ENCODE measurements at regions not wholly inside any gene's neighbourhood (a gene's known extent, or its start where the extent isn't known, plus 50 kb on each side); places are given as distances from the start of the nearest gene placed in this dataset.

DNA sequence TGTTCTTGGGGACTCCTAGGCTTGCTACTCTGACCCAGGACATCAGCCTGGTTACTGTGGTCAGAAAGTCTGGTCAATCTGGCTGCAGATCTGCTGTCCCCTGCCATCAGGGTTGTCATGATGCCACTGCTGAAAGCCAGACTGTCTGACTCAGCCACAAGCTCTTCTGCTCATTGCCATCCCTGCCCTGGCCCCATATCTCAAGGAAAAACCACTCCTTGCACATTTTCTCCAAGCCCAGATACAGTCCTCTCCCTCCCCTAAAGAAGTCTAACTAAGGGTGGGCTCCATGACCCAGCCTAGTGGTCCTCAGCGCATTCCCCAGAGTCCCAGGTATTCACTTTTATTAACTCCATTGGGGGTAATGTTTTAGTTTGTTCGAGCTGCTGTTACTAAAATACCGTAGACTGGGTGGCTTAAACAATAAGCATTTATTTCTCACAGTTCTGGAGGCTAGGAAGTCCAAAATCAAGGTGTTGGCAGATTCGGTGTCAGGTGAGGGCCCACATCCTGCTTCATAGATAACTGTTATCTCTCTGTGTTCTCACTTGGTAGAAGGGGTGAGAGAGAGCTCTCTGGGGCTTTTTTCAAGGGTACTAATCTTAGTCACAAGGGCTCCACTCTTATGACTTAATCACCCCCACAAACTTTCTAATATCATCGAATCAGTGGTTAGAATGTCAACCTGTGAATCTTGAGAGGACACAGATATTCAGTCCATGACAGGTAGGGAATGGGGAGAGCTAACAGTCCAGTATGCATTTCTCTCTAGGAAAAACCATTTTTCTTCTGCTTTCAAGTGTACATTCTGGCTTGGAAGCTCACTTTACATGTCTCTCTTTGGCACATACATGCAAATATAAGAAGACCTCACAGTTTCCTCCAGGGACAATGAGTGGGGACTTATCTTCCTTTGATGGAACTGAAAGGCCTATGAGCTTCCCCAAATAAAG, 94.8 kb upstream of the CXCR4 start:
- TF ChIP-seq, protein P1, sequence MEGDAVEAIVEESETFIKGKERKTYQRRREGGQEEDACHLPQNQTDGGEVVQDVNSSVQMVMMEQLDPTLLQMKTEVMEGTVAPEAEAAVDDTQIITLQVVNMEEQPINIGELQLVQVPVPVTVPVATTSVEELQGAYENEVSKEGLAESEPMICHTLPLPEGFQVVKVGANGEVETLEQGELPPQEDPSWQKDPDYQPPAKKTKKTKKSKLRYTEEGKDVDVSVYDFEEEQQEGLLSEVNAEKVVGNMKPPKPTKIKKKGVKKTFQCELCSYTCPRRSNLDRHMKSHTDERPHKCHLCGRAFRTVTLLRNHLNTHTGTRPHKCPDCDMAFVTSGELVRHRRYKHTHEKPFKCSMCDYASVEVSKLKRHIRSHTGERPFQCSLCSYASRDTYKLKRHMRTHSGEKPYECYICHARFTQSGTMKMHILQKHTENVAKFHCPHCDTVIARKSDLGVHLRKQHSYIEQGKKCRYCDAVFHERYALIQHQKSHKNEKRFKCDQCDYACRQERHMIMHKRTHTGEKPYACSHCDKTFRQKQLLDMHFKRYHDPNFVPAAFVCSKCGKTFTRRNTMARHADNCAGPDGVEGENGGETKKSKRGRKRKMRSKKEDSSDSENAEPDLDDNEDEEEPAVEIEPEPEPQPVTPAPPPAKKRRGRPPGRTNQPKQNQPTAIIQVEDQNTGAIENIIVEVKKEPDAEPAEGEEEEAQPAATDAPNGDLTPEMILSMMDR (IDR thresholded peaks at IDR 0.05; ENCODE audit: unreplicated experiment) = no peak
- Mint-ChIP-seq H3K27me3 (ENCODE audit: unreplicated experiment) (peaks cover 5% of the 10 kb centered on the region), H3K36me3 (ENCODE audit: low read depth, unreplicated experiment) (no peaks in the 10 kb centered on the region), H3K9me3 (ENCODE audit: unreplicated experiment) (no peaks in the 10 kb centered on the region), H3K4me1 (ENCODE audit: unreplicated experiment) (peaks cover 4% of the 10 kb centered on the region), H3K4me3 (ENCODE audit: unreplicated experiment) (no peak overlapping the region), H3K27ac (ENCODE audit: unreplicated experiment) (no peak overlapping the region)
- DNase-seq (ENCODE audit: low spot score) = no peak

DNA sequence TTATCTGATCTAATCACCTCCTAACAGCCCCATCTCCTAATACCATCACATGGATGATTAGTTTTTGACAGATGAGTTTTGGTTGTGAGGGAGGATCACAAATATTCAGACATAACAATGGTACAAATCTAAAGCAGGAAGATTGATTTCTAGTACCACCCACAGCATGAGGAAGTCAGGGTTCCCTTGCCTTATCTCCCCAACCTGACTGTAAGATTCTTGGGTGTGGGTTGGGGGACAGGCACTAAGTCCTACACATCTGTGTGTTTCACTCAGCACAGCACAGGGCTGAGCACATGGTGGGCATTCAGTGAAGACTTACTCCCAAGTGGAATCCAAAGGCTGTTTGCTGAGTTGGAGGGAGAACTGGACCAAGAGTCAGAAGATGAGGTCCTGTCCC, 93.8 kb upstream of the CXCR4 start:
- H3K36me3 Mint-ChIP-seq (ENCODE audit: low read depth, unreplicated experiment) = no peaks in the 10 kb centered on the region
- peaks cover 5% of the 10 kb centered on the region for H3K27me3 Mint-ChIP-seq (ENCODE audit: unreplicated experiment)
- H3K9me3 Mint-ChIP-seq (ENCODE audit: unreplicated experiment) = no peaks in the 10 kb centered on the region
- no peak overlapping the region for H3K27ac Mint-ChIP-seq (ENCODE audit: unreplicated experiment)
- H3K4me3 Mint-ChIP-seq (ENCODE audit: unreplicated experiment) = no peak overlapping the region
- H3K4me1 Mint-ChIP-seq (ENCODE audit: unreplicated experiment) = peaks cover 7% of the 10 kb centered on the region
- no peak for DNase-seq (ENCODE audit: low spot score)
- TF ChIP-seq, protein P1 (IDR thresholded peaks at IDR 0.05; ENCODE audit: unreplicated experiment) = no peak

DNA sequence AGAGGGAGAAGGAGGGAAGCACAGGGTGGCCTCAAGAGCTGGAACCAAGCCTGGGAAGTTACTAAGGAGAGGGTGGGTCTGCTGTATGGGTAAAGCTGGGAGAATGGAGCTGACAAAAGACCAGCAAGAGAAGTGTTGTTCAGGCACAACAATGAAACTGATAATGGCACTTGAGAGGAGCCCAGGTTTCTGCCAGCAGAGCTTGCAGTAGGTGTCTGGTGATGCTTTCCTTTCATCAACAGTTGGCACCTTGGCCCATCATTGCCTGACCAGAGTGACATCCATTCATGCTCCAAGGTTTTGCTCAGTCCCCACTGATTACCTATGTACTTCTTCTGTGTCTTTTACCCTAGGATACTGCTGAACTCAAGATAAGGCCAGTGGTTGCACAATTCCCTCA, 92.9 kb upstream of the CXCR4 start:
- peaks cover 6% of the 10 kb centered on the region for H3K27me3 Mint-ChIP-seq (ENCODE audit: unreplicated experiment)
- H3K9me3 Mint-ChIP-seq (ENCODE audit: unreplicated experiment) = no peaks in the 10 kb centered on the region
- no peak overlapping the region for H3K27ac Mint-ChIP-seq (ENCODE audit: unreplicated experiment)
- H3K4me1 Mint-ChIP-seq (ENCODE audit: unreplicated experiment) = peaks cover 7% of the 10 kb centered on the region
- TF ChIP-seq, protein P1 (IDR thresholded peaks at IDR 0.05; ENCODE audit: unreplicated experiment) = no peak
- H3K36me3 Mint-ChIP-seq (ENCODE audit: low read depth, unreplicated experiment) = no peaks in the 10 kb centered on the region
- no peak overlapping the region for H3K4me3 Mint-ChIP-seq (ENCODE audit: unreplicated experiment)
- no peak for DNase-seq (ENCODE audit: low spot score)

DNA sequence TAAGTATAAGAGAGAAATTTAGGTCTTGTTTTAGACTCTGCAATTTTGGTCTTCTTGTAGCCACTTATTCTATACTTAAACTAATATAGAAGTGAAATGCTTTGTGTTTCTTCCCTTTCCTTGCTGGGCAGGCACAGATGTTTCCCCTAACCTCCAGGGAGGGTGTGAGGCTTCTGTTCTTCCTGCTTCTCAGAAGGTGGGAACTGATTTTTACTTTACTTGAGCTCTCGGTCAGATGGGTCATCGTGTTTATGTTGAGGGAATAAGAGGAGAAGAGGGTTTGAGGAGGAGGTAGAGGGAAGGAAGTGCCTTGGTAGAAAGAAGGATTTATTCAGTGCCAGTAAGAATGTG, 92.5 kb upstream of the CXCR4 start:
- Mint-ChIP-seq H3K27me3 (ENCODE audit: unreplicated experiment) (peaks cover 6% of the 10 kb centered on the region), H3K4me3 (ENCODE audit: unreplicated experiment) (no peak overlapping the region), H3K36me3 (ENCODE audit: low read depth, unreplicated experiment) (no peaks in the 10 kb centered on the region), H3K4me1 (ENCODE audit: unreplicated experiment) (peaks cover 7% of the 10 kb centered on the region), H3K9me3 (ENCODE audit: unreplicated experiment) (no peaks in the 10 kb centered on the region), H3K27ac (ENCODE audit: unreplicated experiment) (no peak overlapping the region)
- TF ChIP-seq, protein P1 (IDR thresholded peaks at IDR 0.05; ENCODE audit: unreplicated experiment) = no peak
- DNase-seq (ENCODE audit: low spot score) = no peak

Data from endothelial cell (in vitro differentiated cells).